GM13977 (cell line): ENCODE measurements at regions not wholly inside any gene's neighbourhood (a gene's known extent, or its start where the extent isn't known, plus 50 kb on each side); places are given as distances from the start of the nearest gene placed in this dataset.

Experiments used
- DNase-seq: peaks from one replicate; pipeline ENCODE4 v3.0.0; 2012; ENCODE audit warnings: low spot score
- CTCF ChIP-seq: IDR thresholded peaks from 2 replicates; pipeline ENCODE4 v1.5.1; 2012; ENCODE audit warnings: mild to moderate bottlenecking, control low read depth; ENCODE audit not compliant: insufficient read depth; ENCODE audit errors: extremely low read depth, missing control alignments
- in situ Hi-C: fragments of 300-500 bp; cut with MboI; formaldehyde crosslinking; loops from one replicate; pipeline ENCODE4 v1.12.0; 2022; ENCODE audit warnings: low sequenced_read_pairs, low pct_unique_long_range_greater_than_20kb, mixed read lengths, inconsistent platforms; ENCODE audit not compliant: unreplicated experiment

- in situ Hi-C loops = no loop called here
- no peak for DNase-seq
- TF ChIP-seq CTCF = no peak
Observed at GRCh38 chr3:117543521-117543920, 833.9 kb downstream of the TUSC7 start.

GRCh38 chr3:117545484-117545883 lies 835.9 kb downstream of the TUSC7 start:
- TF ChIP-seq CTCF = no peak
- no peak for DNase-seq
- in situ Hi-C loops = no loop called here

- TF ChIP-seq CTCF = no peak
- in situ Hi-C loops = no loop called here
- DNase-seq = no peak
Observed at GRCh38 chr3:117547956-117548550, 838.5 kb downstream of the TUSC7 start.

GRCh38 chr3:117548600-117548999 lies 839.0 kb downstream of the TUSC7 start:
- in situ Hi-C loops = no loop called here
- DNase-seq = no peak
- no peak for TF ChIP-seq CTCF

GRCh38 chr3:117549716-117550115 lies 840.1 kb downstream of the TUSC7 start:
- in situ Hi-C loops = no loop called here
- DNase-seq = no peak
- no peak for TF ChIP-seq CTCF

- DNase-seq = no peak
- in situ Hi-C loops = no loop called here
- TF ChIP-seq CTCF = no peak
Observed at GRCh38 chr3:117550766-117551165, 841.2 kb downstream of the TUSC7 start.

GRCh38 chr3:117553461-117553860 lies 843.9 kb downstream of the TUSC7 start:
- in situ Hi-C loops = no loop called here
- peak; percentile 17 for DNase-seq

More at GRCh38 chr3:117553461-117553860, 843.9 kb downstream of the TUSC7 start:
- no peak for TF ChIP-seq CTCF
